ENCODE measurements at regions not wholly inside any gene's neighbourhood (a gene's known extent, or its start where the extent isn't known, plus 50 kb on each side); places are given as distances from the start of the nearest gene placed in this dataset.

- H3K36me3 ChIP-seq = no peaks in the 10 kb centered on the region
- no peak overlapping the region for H3K4me3 ChIP-seq
- peak overlapping the region; percentile 82 to 96 (median 88) for H3K27ac ChIP-seq
- intact Hi-C loops (cut with DNase I) = no loop called here
- no peak for DNase-seq
- 61 to 87% methylated on average over 6 of the region's 6 CpGs for WGBS, 2 donors
- no peak for TF ChIP-seq EP300 (IDR thresholded peaks at IDR 0.05)
- TF ChIP-seq POLR2AphosphoS5 (IDR thresholded peaks at IDR 0.05) = no peak
- H3K27me3 ChIP-seq = no peaks in the 10 kb centered on the region
- H3K4me1 ChIP-seq = peaks cover 0 to 96% (median 91%) of the 10 kb centered on the region in 4 donors
- no peaks in the 10 kb centered on the region for H3K9me3 ChIP-seq
Measured at GRCh38 chr3:141425523-141426233, 57.4 kb downstream of the ZBTB38 start.

- H3K27me3 ChIP-seq = no peaks in the 10 kb centered on the region
- H3K36me3 ChIP-seq = no peaks in the 10 kb centered on the region
- peak; percentile 95 for DNase-seq
- no peak overlapping the region for H3K4me3 ChIP-seq
- WGBS, 2 donors = 11 to 46% methylated on average over 9 of the region's 9 CpGs
- peak overlapping the region; percentile 82 to 96 (median 88) for H3K27ac ChIP-seq
- no peaks in the 10 kb centered on the region for H3K9me3 ChIP-seq
- TF ChIP-seq POLR2AphosphoS5 (IDR thresholded peaks at IDR 0.05) (peak in 3 of 4 donors; percentile 14 to 48 (median 33)), EP300 (IDR thresholded peaks at IDR 0.05) (no peak)
- intact Hi-C loops (cut with DNase I) = no loop called here
- peaks cover 0 to 100% (median 93%) of the 10 kb centered on the region in 4 donors for H3K4me1 ChIP-seq
Measured at GRCh38 chr3:141426404-141427034, 58.2 kb downstream of the ZBTB38 start.

- 86 to 91% methylated on average over 4 of the region's 4 CpGs for WGBS, 2 donors
- no peaks in the 10 kb centered on the region for H3K36me3 ChIP-seq
- TF ChIP-seq POLR2A (IDR thresholded peaks at IDR 0.05) (no peak), CTCF (IDR thresholded peaks at IDR 0.05) (no peak), POLR2AphosphoS5 (IDR thresholded peaks at IDR 0.05) (peak in 1 of 4 donors; percentile 17)
- H3K9me3 ChIP-seq = no peaks in the 10 kb centered on the region
- H3K27ac ChIP-seq = peak overlapping the region; percentile 82 to 96 (median 88)
- peaks cover 0 to 100% (median 90%) of the 10 kb centered on the region in 4 donors for H3K4me1 ChIP-seq
- intact Hi-C loops (cut with DNase I) = loop anchor here (2.0 kb wide), 1 partner anchor 15 kb away; no protein-coding TSS in a partner anchor
- no peak overlapping the region for H3K4me3 ChIP-seq
- no peaks in the 10 kb centered on the region for H3K27me3 ChIP-seq
- no peak for DNase-seq
Measured at GRCh38 chr3:141427764-141428163, 59.1 kb upstream of the RASA2 start.

GRCh38 chr3:141429371-141430035 is 57.3 kb upstream of the RASA2 start:
- Histone ChIP-seq H3K27me3 (no peaks in the 10 kb centered on the region), H3K9me3 (no peaks in the 10 kb centered on the region), H3K4me3 (peak overlapping the region; percentile 0 to 41 (median 30)), H3K4me1 (peaks cover 0 to 100% (median 92%) of the 10 kb centered on the region in 4 donors), H3K27ac (peak overlapping the region; percentile 82 to 96 (median 88)), H3K36me3 (no peaks in the 10 kb centered on the region)
- peak; percentile 88 for DNase-seq
- intact Hi-C loops (cut with DNase I) = loop anchor here (2.0 kb wide), 1 partner anchor 17 kb away; no protein-coding TSS in a partner anchor
- TF ChIP-seq POLR2AphosphoS5 (IDR thresholded peaks at IDR 0.05) = peak; percentile 90 to 95 (median 92)
- TF ChIP-seq POLR2A (IDR thresholded peaks at IDR 0.05) = peak in 1 of 2 donors; percentile 18
- TF ChIP-seq EP300 (IDR thresholded peaks at IDR 0.05) = peak in 3 of 4 donors; percentile 73 to 92 (median 84)
- TF ChIP-seq CTCF (IDR thresholded peaks at IDR 0.05) = no peak
- 84 to 86% methylated on average over 18 of the region's 18 CpGs for WGBS, 2 donors

GRCh38 chr3:141430316-141430715 is 56.5 kb upstream of the RASA2 start:
- Histone ChIP-seq H3K4me3 (peak overlapping the region; percentile 21 to 41 (median 31)), H3K9me3 (no peaks in the 10 kb centered on the region), H3K27me3 (no peaks in the 10 kb centered on the region), H3K4me1 (peaks cover 0 to 100% (median 89%) of the 10 kb centered on the region in 4 donors), H3K27ac (peak overlapping the region; percentile 82 to 96 (median 88)), H3K36me3 (no peaks in the 10 kb centered on the region)
- intact Hi-C loops (cut with DNase I) = no loop called here
- TF ChIP-seq EP300 (IDR thresholded peaks at IDR 0.05) (no peak), POLR2AphosphoS5 (IDR thresholded peaks at IDR 0.05) (peak in 1 of 4 donors; percentile 4), POLR2A (IDR thresholded peaks at IDR 0.05) (no peak)
- DNase-seq = no peak
- 95% methylated on average over 6 of the region's 6 CpGs for WGBS, 2 donors
